SK-N-SH treated with all-trans-retinoic acid at 6 μM for 48 hours (cell line): ENCODE measurements at regions not wholly inside any gene's neighbourhood (a gene's known extent, or its start where the extent isn't known, plus 50 kb on each side); places are given as distances from the start of the nearest gene placed in this dataset.

Experiments
- BACH2 ChIP-seq: fragments of 250-450 bp; sonication (Bioruptor Pico); IDR thresholded peaks from 2 replicates; pipeline ENCODE4 v1.9.0; 2021; ENCODE audit warnings: mild to moderate bottlenecking, borderline replicate concordance
- ESRRG ChIP-seq: fragments of 250-450 bp; sonication (Bioruptor Pico); IDR thresholded peaks from 2 replicates; pipeline ENCODE4 v1.6.1; 2021; ENCODE audit warnings: mild to moderate bottlenecking
- OSR1 ChIP-seq: fragments of 250-450 bp; sonication (Bioruptor Pico); IDR thresholded peaks from 2 replicates; pipeline ENCODE4 v1.8.0; 2022; ENCODE audit warnings: moderate library complexity, mild to moderate bottlenecking, inconsistent platforms
- PATZ1 ChIP-seq: fragments of 250-450 bp; sonication (Bioruptor Pico); IDR thresholded peaks from 2 replicates; pipeline ENCODE4 v1.8.0; 2020; ENCODE audit warnings: mild to moderate bottlenecking, moderate library complexity, borderline replicate concordance
- PPARA ChIP-seq: fragments of 250-450 bp; sonication (Bioruptor Pico); IDR thresholded peaks from 2 replicates; pipeline ENCODE4 v1.5.0; 2020; ENCODE audit warnings: mild to moderate bottlenecking, borderline replicate concordance
- RARB ChIP-seq: fragments of 250-450 bp; sonication (Bioruptor Pico); IDR thresholded peaks from 2 replicates; pipeline ENCODE4 v1.8.0; 2021; ENCODE audit warnings: mild to moderate bottlenecking, moderate library complexity
- SNAI2 ChIP-seq: fragments of 250-450 bp; sonication (Bioruptor Pico); IDR thresholded peaks from 2 replicates; pipeline ENCODE4 v1.5.0; 2020; ENCODE audit warnings: mild to moderate bottlenecking, moderate library complexity
- ZC3H10 ChIP-seq: fragments of 250-450 bp; sonication (Bioruptor Pico); IDR thresholded peaks from 2 replicates; pipeline ENCODE4 v1.5.1; 2021; ENCODE audit warnings: mild to moderate bottlenecking, moderate library complexity
- ZFP3 ChIP-seq: fragments of 250-450 bp; sonication (Bioruptor Pico); IDR thresholded peaks from 2 replicates; pipeline ENCODE4 v1.5.0; 2020; ENCODE audit warnings: mild to moderate bottlenecking, moderate library complexity
- ZFP30 ChIP-seq: fragments of 450-650 bp; formaldehyde crosslinking; IDR thresholded peaks from 2 replicates; pipeline ENCODE4 v1.5.0; 2022; ENCODE audit warnings: mild to moderate bottlenecking, moderate library complexity
- ZNF8 ChIP-seq: fragments of 450-650 bp; formaldehyde crosslinking; IDR thresholded peaks from 2 replicates; pipeline ENCODE4 v1.5.0; 2020; ENCODE audit warnings: mild to moderate bottlenecking, moderate library complexity
- TF ChIP-seq, protein P1 (sequence below): fragments of 250-450 bp; sonication (Bioruptor Pico); IDR thresholded peaks from 2 replicates; pipeline ENCODE4 v1.5.1; 2020; ENCODE audit warnings: low read depth, mild to moderate bottlenecking, moderate library complexity

- TF ChIP-seq ZFP30 (no peak), ESRRG (CRISPR knock-in tag) (no peak), RARB (CRISPR knock-in tag) (no peak), PATZ1 (CRISPR knock-in tag) (no peak), PPARA (CRISPR knock-in tag) (no peak), OSR1 (no peak), ZNF8 (CRISPR knock-in tag) (no peak), ZFP3 (CRISPR knock-in tag) (no peak), SNAI2 (CRISPR knock-in tag) (no peak), ZC3H10 (CRISPR knock-in tag) (no peak), BACH2 (CRISPR knock-in tag) (no peak)
- TF ChIP-seq, protein P1, sequence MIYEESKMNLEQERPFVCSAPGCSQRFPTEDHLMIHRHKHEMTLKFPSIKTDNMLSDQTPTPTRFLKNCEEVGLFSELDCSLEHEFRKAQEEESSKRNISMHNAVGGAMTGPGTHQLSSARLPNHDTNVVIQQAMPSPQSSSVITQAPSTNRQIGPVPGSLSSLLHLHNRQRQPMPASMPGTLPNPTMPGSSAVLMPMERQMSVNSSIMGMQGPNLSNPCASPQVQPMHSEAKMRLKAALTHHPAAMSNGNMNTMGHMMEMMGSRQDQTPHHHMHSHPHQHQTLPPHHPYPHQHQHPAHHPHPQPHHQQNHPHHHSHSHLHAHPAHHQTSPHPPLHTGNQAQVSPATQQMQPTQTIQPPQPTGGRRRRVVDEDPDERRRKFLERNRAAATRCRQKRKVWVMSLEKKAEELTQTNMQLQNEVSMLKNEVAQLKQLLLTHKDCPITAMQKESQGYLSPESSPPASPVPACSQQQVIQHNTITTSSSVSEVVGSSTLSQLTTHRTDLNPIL (CRISPR knock-in tag), result no peak
These were observed 169.4 kb upstream of the SHH start for GRCh38 chr7:155981703-155982102.
